Spleen (tissue), 11 donors: ENCODE measurements at regions not wholly inside any gene's neighbourhood (a gene's known extent, or its start where the extent isn't known, plus 50 kb on each side); places are given as distances from the start of the nearest gene placed in this dataset.
"Not testable (repeated sequence)": the region's sequence is repeated elsewhere in the genome, so short reads cannot be mapped to it uniquely, and the experiment has no call there.

Source experiments
- DNase-seq: peaks from one replicate; pipeline ENCODE4 v3.0.0-alpha.2; 2020
- H3K27ac ChIP-seq, 8 donors: fragments of 200-600 bp; sonication (generic) in 7 of 8; 1 replicate in 4 of 8; 2 replicates in 4 of 8; pipeline versions ENCODE4 v1.5.0 to v1.8.0; 2016 to 2021; ENCODE audit warnings: inconsistent platforms in 4 of 8, mild to moderate bottlenecking in 4 of 8, moderate library complexity in 1 of 8
- H3K27me3 ChIP-seq, 7 donors: fragments of 200-600 bp; sonication (generic) in 6 of 7; replicated peaks in 1 of 7; 1 replicate in 4 of 7; 2 replicates in 3 of 7; pipeline versions ENCODE4 v1.5.0 to v1.8.0; 2016 to 2021; ENCODE audit warnings: inconsistent platforms in 3 of 7, mild to moderate bottlenecking in 1 of 7
- H3K36me3 ChIP-seq, 6 donors: fragments of 200-600 bp; sonication (generic) in 5 of 6; 1 replicate in 4 of 6; 2 replicates in 2 of 6; pipeline versions ENCODE4 v1.5.0 to v1.8.0; 2016 to 2021; ENCODE audit warnings: inconsistent platforms in 2 of 6
- H3K4me1 ChIP-seq, 6 donors: fragments of 200-600 bp; sonication (generic) in 5 of 6; 1 replicate in 3 of 6; 2 replicates in 3 of 6; pipeline versions ENCODE4 v1.5.0 to v1.8.0; 2016 to 2021; ENCODE audit warnings: inconsistent platforms in 3 of 6
- H3K4me3 ChIP-seq, 8 donors: fragments of 200-600 bp; sonication (generic) in 7 of 8; 1 replicate in 4 of 8; 2 replicates in 4 of 8; pipeline versions ENCODE4 v1.5.0 to v1.8.0; 2016 to 2021; ENCODE audit warnings: inconsistent platforms in 4 of 8, mild to moderate bottlenecking in 4 of 8, moderate library complexity in 2 of 8
- H3K9me3 ChIP-seq, 8 donors: fragments of 200-600 bp; sonication (generic) in 7 of 8; 1 replicate in 4 of 8; 2 replicates in 4 of 8; pipeline versions ENCODE4 v1.5.0 to v1.8.0; 2016 to 2021; ENCODE audit warnings: inconsistent platforms in 4 of 8
- CTCF ChIP-seq, 11 experiments: fragments of 200-600 bp in 7 of 11; fragments of 450-650 bp in 4 of 11; sonication (generic) in 4 of 11; IDR thresholded peaks in 8 of 11; conservative IDR thresholded peaks in 3 of 11; 1 replicate in 7 of 11; 2 replicates in 4 of 11; pipeline versions ENCODE4 v1.4.0 to v1.8.0; 2016 to 2021; ENCODE audit warnings: antibody characterized with exemption in 11 of 11, inconsistent platforms in 4 of 11, mild to moderate bottlenecking in 1 of 11
- POLR2A ChIP-seq, 3 donors: fragments of 450-650 bp; IDR thresholded peaks; one replicate each; pipeline ENCODE4 v1.5.1; 2017; ENCODE audit warnings: antibody characterized with exemption in 3 of 3, mild to moderate bottlenecking in 1 of 3
- POLR2AphosphoS5 ChIP-seq, 3 donors: sonication (generic); formaldehyde crosslinking; IDR thresholded peaks; one replicate each; pipeline ENCODE4 v1.5.1; 2017; ENCODE audit warnings: antibody characterized with exemption in 3 of 3
- WGBS, 5 donors: extraction: QIAGEN DNeasy Blood & Tissue Kit in 3 of 5; methylation state at CpG; one replicate each; pipeline versions ENCODE4 v1.1.5 to v1.1.7; 2013 to 2018; 5-methylcytosine and 5-hydroxymethylcytosine counted together
- intact Hi-C: fragments of 100-400 bp; cut with DNase I; formaldehyde crosslinking; loops from one replicate; pipeline ENCODE4 v1.15.0; 2023; ENCODE audit warnings: low total_unique reads
- donor health status: healthy with polysubstance abuse.
- donor health status: DM: no; HTN: no; CAD: no; lungs with moderate emphysema.
- donor health status: DM: no; HTN: no; CAD: no.
- donor health status: Bipolar disorder and iron deficiency.
- donor health status: healthy.
- donor health status: DM: no; HTN: no; CAD: no.
- donor health status: DM: yes; HTN: yes; CAD: no.

- no peaks in the 10 kb centered on the region for H3K4me1 ChIP-seq
- DNase-seq, result no peak
- no peaks in the 10 kb centered on the region for H3K36me3 ChIP-seq
- H3K27me3 ChIP-seq, result no peaks in the 10 kb centered on the region
- 42 to 51% (median 42%) methylated on average over 3 of the region's 3 CpGs for WGBS, 5 donors
- H3K9me3 ChIP-seq, result no peaks in the 10 kb centered on the region
- H3K4me3 ChIP-seq, result no peak overlapping the region
- no peak overlapping the region for H3K27ac ChIP-seq
- TF ChIP-seq CTCF (IDR thresholded peaks at IDR 0.05 in 8 of 11, conservative IDR thresholded peaks at IDR 0.05 in 3 of 11) (peak in 8 of 11 experiments; percentile 31 to 60 (median 51)), POLR2A (IDR thresholded peaks at IDR 0.05) (no peak)
- intact Hi-C loops, result no loop called here
Observed at GRCh38 chr1:196148367-196148970, 459.8 kb downstream of the KCNT2 start.

GRCh38 chr1:196147530-196147929 is 460.7 kb downstream of the KCNT2 start:
- intact Hi-C loops, result no loop called here
- DNase-seq, result no peak
- WGBS, 5 donors, result 67 to 98% (median 93%) methylated on average over 2 of the region's 2 CpGs
- no peaks in the 10 kb centered on the region for H3K36me3 ChIP-seq
- H3K27ac ChIP-seq, result no peak overlapping the region
- no peaks in the 10 kb centered on the region for H3K9me3 ChIP-seq
- H3K4me3 ChIP-seq, result no peak overlapping the region
- H3K4me1 ChIP-seq, result no peaks in the 10 kb centered on the region
- TF ChIP-seq CTCF (IDR thresholded peaks at IDR 0.05 in 8 of 11, conservative IDR thresholded peaks at IDR 0.05 in 3 of 11) (no peak), POLR2A (IDR thresholded peaks at IDR 0.05) (no peak), POLR2AphosphoS5 (IDR thresholded peaks at IDR 0.05) (no peak)
- no peaks in the 10 kb centered on the region for H3K27me3 ChIP-seq

- H3K27me3 ChIP-seq, H3K4me3 ChIP-seq, H3K9me3 ChIP-seq, H3K27ac ChIP-seq, H3K36me3 ChIP-seq, H3K4me1 ChIP-seq, DNase-seq, intact Hi-C loops: not testable (repeated sequence)
- 89 to 98% (median 91%) methylated on average over 5 of the region's 5 CpGs for WGBS, 5 donors
Observed at GRCh38 chr1:196145151-196145550, 463.1 kb downstream of the KCNT2 start.

- WGBS, 5 donors, result 55 to 95% (median 82%) methylated on average over 1 of the region's 1 CpG
- DNase-seq, result no peak
Observed at GRCh38 chr1:196144588-196144987, 463.7 kb downstream of the KCNT2 start.

More at GRCh38 chr1:196144588-196144987, 463.7 kb downstream of the KCNT2 start:
- intact Hi-C loops, result loop anchor here (5.0 kb wide), 1 partner anchor 523 kb away; no protein-coding TSS in a partner anchor
- H3K9me3 ChIP-seq, result no peaks in the 10 kb centered on the region
- TF ChIP-seq POLR2A (IDR thresholded peaks at IDR 0.05) (no peak), POLR2AphosphoS5 (IDR thresholded peaks at IDR 0.05) (no peak), CTCF (IDR thresholded peaks at IDR 0.05 in 8 of 11, conservative IDR thresholded peaks at IDR 0.05 in 3 of 11) (no peak)
- no peak overlapping the region for H3K4me3 ChIP-seq
- H3K27me3 ChIP-seq, result no peaks in the 10 kb centered on the region
- no peaks in the 10 kb centered on the region for H3K4me1 ChIP-seq
- H3K36me3 ChIP-seq, result no peaks in the 10 kb centered on the region
- H3K27ac ChIP-seq, result no peak overlapping the region
